GM21367 (cell line): ENCODE measurements at regions not wholly inside any gene's neighbourhood (a gene's known extent, or its start where the extent isn't known, plus 50 kb on each side); places are given as distances from the start of the nearest gene placed in this dataset.

Experiments used
- ATAC-seq: cut with Tn5 transposase; IDR thresholded peaks from one replicate; pipeline ENCODE4 v1.9.1; 2021; ENCODE audit not compliant: unreplicated experiment

DNA sequence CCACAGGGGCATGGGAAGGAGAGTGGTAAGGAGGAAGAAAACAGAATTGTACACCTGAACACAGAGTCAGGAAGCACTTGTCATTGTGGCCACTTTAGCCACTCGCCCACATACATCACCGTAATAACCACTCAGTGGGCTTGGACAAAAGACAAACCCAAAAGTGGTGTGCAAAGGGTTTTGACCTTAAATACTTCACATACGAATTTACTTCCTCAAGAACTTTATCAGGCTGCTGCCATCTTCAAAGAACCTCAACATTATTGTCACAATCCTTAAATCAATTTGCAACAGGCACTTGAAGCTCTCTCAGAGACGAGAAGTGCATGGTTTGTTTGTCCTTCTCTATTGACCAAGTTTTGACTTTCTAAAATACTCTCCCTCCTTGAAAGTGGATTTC is 187.3 kb upstream of the EGLN3 start:
- ATAC-seq = no peak

- no peak for ATAC-seq
Observed at GRCh38 chr14:34137001-34137745, 186.3 kb upstream of the EGLN3 start.

DNA sequence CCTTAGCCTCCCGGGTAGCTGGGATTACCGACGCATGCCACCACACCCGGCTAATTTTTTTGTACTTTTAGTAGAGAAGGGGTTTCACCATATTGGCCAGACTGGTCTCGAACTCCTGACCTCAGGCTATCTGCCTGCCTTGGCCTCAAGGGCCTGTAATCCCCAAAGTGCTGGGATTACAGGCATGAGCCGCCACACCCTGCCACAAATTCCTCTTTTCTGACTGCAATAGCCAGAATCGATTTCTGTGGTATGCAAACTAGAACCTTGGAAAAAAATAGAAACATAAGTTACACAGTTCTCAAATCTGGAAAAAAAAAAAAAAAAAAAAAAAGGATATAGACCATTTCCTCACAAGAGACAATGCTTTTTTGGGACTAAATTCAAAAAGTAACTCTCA is 184.6 kb upstream of the EGLN3 start:
- no peak for ATAC-seq

GRCh38 chr14:34134484-34134883 is 183.6 kb upstream of the EGLN3 start:
- ATAC-seq = no peak

DNA sequence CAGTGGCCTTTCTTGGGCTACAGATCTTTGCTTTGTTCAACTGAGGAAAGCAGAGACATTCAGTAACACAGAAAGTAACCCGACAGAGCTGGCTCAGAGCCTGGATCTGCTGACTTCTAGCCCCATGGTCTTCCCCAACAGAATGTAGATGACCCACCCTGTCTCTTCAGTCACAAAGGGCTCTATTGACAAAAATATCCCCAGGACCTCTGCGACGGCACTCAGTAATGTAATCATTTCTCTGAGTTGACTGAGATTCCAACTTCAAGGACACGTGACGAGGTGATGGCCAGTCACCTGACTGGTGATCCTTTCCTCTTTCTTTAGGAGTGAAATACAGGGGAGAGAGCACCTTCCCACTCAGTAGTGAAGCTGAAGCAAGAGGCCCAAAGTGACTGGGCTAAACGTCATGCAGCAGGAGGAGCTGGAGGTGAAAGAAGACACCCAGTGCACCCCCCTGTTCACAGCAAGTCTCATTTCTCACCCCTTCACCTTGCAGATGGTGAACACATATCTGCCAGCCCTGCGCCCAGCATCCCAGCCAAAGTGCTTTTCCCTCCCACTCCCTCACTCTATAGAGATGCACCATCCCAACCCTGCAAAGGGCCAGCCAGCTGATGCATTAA is 179.2 kb upstream of the EGLN3 start:
- ATAC-seq = no peak

DNA sequence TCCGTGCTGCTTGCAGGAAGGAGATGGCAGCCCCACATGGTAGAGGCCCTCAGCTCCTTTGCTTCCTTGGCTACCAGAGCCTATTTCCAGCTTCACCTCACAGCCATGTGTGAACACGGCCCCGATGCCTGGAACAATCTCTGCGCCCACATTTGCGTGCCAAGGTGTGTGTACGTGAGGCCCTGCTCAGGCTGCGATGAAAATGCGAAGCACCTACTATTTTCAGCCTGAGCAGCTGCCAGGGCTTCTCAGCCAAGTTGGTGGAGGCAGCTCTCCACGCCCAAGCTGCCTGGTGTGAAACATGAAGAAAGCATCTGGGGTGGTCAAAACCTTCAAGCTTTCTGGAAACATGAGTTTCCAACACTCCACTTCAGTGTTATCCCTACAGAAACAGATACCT is 177.8 kb upstream of the EGLN3 start:
- no peak for ATAC-seq

DNA sequence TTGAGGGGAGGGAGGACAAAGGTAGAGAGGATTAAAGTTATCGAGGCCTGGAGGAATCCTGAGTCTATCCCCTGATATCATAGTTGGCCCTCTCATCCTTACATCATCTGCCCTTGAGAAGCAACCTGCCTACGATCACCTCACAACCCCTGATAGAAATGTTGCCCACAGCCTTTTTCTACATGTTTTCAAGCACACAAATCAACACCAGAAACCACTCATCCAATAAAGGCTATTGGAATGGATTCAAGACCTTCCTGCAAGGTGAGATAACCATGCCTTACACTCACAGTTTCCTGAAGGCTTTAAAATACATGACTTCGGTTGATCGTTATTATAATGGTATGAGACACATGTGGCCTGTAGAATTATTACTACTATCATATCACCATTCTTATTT is 175.7 kb upstream of the EGLN3 start:
- no peak for ATAC-seq

DNA sequence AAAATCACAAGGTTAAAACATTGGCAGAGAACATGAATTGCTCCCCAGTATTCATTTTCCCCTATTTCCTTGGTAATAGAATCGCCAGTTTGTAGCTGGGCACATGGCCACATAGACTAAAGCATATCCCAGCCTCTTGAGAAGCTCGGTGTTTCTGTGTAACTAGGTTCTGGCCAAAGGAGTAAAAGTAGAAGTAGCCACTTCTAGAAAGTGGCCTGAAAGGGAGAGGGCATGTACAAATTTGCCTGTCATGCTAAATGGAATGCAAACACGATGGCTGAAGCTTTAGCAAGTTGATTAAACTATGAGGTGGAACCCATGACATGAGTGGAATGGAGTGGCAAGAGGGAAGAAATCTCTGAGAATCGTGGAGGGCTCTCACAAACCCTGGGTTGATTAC is 173.7 kb upstream of the EGLN3 start:
- no peak for ATAC-seq

DNA sequence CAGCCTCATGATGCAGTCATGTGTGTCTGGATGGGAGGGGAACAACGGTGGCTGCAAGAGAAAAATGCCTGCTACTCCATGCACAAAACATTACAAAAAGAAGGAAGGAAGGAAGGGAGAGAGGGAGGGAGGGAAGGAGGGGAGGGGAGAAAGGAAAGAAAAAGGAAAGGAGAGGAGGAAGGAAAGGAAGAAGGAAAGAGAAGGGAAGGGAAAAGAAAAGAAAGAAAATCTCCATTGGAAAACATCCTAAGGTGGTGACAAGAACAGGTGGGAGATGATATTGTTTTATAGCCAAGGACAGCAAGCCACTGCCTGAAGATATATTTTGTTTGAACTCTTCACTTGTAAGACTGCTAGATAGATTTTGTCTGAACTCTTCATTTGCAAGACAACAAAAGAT is 171.8 kb upstream of the EGLN3 start:
- no peak for ATAC-seq

- ATAC-seq = no peak
Observed at GRCh38 chr14:34122081-34122480, 171.2 kb upstream of the EGLN3 start.

GRCh38 chr14:34120185-34120977 is 169.5 kb upstream of the EGLN3 start:
- no peak for ATAC-seq

DNA sequence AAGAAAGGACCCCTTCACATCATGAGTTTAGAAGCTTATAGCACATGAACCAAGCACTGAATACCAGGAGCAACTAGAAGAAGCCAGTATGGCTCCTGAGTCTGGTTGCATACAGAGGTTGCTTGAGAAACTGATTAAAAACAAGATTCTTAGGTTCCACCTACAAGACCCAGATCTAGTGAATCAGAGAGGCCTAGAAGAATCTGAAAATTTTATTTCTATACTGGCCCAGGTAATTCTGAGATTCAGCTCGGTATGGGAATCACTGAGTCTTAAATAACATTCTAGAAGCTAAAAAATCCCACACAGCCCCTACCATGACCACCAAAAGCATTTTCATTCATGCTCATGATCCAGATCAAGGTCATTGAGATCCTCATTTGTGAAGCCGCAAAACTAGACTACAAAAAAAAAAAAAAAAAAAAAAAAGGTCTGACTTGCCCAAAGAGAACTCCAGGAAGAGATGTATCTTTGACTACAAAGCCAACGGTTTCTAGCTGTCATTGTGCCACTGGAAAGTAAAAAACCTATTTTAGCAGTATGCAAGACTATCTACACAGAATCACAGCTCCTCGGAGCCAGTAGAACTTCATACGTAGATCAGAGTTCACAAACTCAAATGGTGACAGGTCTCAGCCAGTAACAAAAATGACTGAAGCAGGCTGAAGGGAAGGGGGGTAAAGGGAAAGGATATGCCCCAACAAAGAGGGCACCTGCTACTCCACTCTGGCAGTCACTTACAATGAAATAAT is 168.4 kb upstream of the EGLN3 start:
- ATAC-seq = no peak

GRCh38 chr14:34113991-34114390 is 163.1 kb upstream of the EGLN3 start:
- no peak for ATAC-seq

DNA sequence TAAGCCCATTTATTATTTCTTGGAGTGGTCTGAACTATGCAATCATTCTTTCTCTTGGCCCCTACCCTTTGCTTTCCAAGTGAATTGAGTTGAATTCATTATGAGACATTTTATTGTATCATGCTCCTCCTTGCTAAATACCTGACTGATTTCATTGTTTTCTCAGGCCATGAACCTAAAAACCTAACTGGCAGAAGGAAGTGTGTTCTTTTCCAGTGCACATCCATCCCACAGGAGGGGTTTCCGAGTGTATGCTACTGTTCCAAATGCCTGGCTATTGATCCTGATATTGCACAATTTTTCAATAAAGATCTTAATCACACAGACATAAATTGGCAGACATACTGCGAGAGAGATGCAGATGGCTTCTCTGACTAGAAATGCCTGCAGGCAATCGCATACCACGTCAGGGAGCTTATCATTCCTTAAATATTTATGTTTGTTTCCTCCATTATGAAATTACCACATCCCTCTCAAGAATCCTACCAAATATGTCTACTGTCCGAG is 162.2 kb upstream of the EGLN3 start:
- ATAC-seq = no peak

DNA sequence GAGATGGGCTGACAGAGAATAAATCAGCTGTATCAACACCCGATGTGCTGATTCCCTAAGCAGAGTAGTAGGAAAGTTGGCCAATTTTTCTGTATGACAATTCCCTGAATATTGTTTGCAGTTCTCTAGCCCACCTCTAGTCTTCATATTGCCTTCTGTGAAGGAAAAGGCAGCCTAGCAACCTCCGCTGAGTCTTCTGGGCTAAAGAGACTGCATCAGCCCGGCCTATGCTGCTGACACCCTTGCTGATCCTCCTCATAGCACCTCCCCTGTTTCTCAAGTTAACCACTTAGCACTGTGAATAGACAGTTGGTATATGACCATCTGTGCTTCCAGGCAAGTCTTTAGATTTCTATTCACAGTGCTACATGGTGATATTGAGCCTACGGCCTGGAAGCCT is 161.1 kb upstream of the EGLN3 start:
- ATAC-seq = no peak

DNA sequence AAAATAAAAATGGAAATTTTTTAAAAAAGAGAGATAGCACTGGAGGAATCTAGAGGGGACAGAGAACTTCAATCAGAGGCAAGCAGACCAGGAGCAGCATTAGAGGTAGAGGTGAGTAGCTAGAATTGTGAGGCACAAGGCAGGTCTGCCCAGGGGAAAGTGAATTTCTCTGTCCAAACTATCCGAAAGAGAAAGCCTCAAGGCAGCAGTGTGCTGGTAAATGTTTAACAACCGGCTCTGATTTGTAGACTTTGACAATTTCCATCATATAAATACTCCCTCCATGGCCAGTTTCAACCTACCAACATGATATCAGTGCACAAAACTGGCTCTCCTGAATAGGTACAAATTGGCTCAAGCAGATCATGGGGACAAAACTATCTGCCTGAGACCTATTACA is 160.6 kb upstream of the EGLN3 start:
- no peak for ATAC-seq

DNA sequence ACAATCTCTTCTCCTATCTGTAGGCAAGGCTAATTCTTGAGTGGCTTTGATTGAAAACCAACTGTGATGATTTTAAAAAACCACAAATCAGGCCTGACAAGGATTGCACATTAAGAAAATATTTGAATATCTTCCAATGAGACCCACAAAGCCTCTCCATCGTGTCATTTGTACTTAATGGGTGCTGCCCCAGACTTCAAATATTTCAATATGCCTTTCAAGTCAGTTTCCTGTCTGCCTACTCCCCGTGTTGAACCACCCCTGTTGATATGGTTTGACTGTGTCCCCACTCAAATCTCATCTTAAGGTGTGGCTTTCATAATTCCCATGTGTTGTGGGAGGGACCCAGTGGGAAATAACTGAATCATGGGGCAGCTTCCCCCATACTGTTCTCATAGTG is 159.7 kb upstream of the EGLN3 start:
- no peak for ATAC-seq

DNA sequence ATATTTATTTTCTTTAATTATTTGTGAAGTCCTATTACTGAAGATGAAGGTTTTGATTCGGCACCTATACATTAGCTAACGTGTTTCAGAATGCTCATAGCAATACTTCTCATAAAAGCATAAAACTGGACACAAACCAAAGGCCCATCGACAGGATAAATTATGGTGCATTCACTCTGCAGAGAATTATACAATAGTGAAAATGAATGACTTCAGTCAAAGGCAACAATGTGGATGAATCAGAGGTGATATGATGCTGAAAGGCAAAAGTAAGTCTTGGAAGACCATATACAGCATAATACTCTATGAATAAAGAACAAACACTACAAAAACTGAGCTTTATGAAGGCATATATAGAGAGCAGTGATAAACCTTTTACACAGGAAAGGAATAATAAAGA is 156.6 kb upstream of the EGLN3 start:
- ATAC-seq = no peak

DNA sequence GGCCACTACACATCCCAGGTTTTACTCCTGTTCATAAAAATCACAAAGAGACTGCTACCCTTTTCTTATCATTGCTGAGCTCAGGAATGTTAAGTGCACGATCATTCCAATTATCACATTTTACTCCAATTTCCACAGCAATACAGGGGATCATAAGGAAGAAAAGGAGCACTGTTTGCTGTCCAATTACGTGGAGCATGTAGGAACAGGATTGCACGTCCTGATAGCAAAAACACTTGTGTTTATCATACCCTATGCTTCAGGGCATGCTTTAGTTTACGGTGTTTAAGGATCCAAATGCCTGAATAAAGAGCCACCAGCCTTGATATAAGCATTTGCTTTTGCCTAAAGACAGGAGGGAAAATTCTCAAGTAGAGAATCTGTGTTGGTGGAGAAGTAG is 155.4 kb upstream of the EGLN3 start:
- ATAC-seq = no peak

GRCh38 chr14:34104489-34105397 is 153.9 kb upstream of the EGLN3 start:
- ATAC-seq = no peak
